HUES48 (cell line): ENCODE measurements at regions not wholly inside any gene's neighbourhood (a gene's known extent, or its start where the extent isn't known, plus 50 kb on each side); places are given as distances from the start of the nearest gene placed in this dataset.
A peak's percentile ranks its signal among the peaks of the same experiment; 100 is the strongest.
"Not testable (repeated sequence)": the region's sequence is repeated elsewhere in the genome, so short reads cannot be mapped to it uniquely, and the experiment has no call there.

Source experiments
- H3K27ac ChIP-seq: one replicate; pipeline ENCODE4 v1.7.0; 2013; ENCODE audit warnings: low read depth, low read length, inconsistent platforms
- H3K27me3 ChIP-seq: 2 replicates; pipeline ENCODE4 v1.6.1; 2013; ENCODE audit warnings: mild to moderate bottlenecking, low read length; ENCODE audit not compliant: control insufficient read depth, insufficient read depth
- H3K36me3 ChIP-seq: 2 replicates; pipeline ENCODE4 v1.6.1; 2013; ENCODE audit warnings: low read length; ENCODE audit not compliant: control insufficient read depth, insufficient read depth
- H3K4me1 ChIP-seq: 2 replicates; pipeline ENCODE4 v1.6.1; 2013; ENCODE audit warnings: mild to moderate bottlenecking, low read length; ENCODE audit not compliant: control insufficient read depth, insufficient read depth
- H3K4me3 ChIP-seq: 2 replicates; pipeline ENCODE4 v1.5.1; 2013; ENCODE audit warnings: mild to moderate bottlenecking, low read depth, low read length
- H3K9ac ChIP-seq: 2 replicates; pipeline ENCODE4 v1.6.1; 2013; ENCODE audit warnings: mild to moderate bottlenecking, low read depth, low read length, moderate library complexity
- H3K9me3 ChIP-seq: 2 replicates; pipeline ENCODE4 v1.6.1; 2013; ENCODE audit warnings: low read length; ENCODE audit not compliant: control insufficient read depth, insufficient read depth

DNA sequence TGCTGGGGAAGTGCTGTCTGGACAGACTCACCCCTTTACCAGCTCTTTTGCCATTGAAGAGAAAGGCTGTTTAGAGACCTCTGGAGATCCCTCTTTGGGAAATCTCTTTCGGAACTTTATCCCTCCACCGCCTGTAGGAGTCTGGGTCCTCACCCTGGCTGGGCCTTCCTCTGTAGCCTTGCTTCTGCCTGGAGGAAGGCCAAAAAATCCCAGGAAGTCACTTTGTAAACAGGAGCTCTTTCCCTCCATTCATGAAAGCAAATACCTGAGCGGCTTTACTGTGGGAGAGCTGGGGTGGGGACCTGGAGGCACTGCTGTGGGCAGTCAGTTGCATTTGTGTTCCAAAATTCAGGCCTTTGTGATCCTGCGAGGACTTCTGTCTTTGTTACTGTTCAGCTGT lies 126.2 kb downstream of the KLF6 start:
- Histone ChIP-seq H3K36me3 (no peaks in the 10 kb centered on the region), H3K27ac (peak overlapping the region; percentile 72), H3K4me3 (no peak overlapping the region), H3K9me3 (peaks cover 9% of the 10 kb centered on the region; the same call in 1 of the 2 replicates), H3K9ac (no peak overlapping the region), H3K27me3 (no peaks in the 10 kb centered on the region), H3K4me1 (peaks cover 9% of the 10 kb centered on the region; the same call in 1 of the 2 replicates)

DNA sequence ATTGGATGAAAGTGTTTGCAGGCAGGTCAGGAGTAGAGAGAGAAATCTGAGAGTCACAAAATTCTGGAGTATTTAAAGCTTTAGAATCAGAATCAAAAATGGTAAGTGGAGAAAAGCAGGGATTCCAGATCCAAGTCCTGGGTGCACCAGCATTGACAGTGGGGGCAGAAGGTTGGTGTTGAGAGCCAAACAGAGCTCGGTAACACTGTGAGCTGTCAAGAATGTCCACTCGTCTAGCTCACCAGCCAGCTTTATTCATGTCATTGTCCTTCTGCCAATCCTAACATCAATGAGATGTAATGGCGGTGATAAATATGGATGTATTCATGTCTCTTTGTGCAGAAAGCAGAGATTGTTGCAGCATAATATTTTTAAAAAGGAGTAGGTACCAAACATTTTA lies 128.8 kb downstream of the KLF6 start:
- Histone ChIP-seq H3K4me1 (peaks cover 9% of the 10 kb centered on the region; the same call in 1 of the 2 replicates), H3K27me3 (no peaks in the 10 kb centered on the region), H3K36me3 (no peaks in the 10 kb centered on the region), H3K9ac (no peak overlapping the region), H3K9me3 (peaks cover 7% of the 10 kb centered on the region; the same call in 1 of the 2 replicates), H3K27ac (no peak overlapping the region), H3K4me3 (no peak overlapping the region)

- Histone ChIP-seq H3K27me3 (no peaks in the 10 kb centered on the region), H3K36me3 (no peaks in the 10 kb centered on the region), H3K4me3 (no peak overlapping the region), H3K4me1 (peaks cover 9% of the 10 kb centered on the region; the same call in 1 of the 2 replicates), H3K9me3 (peaks cover 1% of the 10 kb centered on the region; the same call in 1 of the 2 replicates), H3K27ac (no peak overlapping the region), H3K9ac (no peak overlapping the region)
These were observed 129.5 kb downstream of the KLF6 start for GRCh38 chr10:3655528-3655927.

DNA sequence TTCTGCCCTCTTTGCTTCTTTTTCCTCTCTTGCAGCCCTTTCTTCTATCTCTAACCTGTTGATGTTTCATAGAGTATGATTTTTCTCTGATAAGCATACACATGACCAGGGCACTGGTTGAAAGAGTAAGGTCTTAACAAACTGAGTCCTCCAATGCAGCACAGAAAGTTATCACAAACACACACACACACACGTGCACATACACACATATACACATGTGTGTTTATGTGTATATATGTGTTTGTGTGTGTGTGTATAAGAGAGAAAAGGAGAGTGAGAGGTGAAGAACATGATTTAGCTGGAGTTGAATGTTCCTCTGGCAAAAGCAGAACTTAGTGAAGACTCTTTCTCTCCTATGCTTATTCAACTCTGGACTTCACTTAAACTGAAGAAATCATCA lies 130.0 kb downstream of the KLF6 start:
- Histone ChIP-seq H3K27ac (no peak overlapping the region), H3K4me1 (peaks cover 9% of the 10 kb centered on the region; the same call in 1 of the 2 replicates), H3K9ac (no peak overlapping the region), H3K36me3 (no peaks in the 10 kb centered on the region), H3K4me3 (no peak overlapping the region), H3K27me3 (no peaks in the 10 kb centered on the region), H3K9me3 (no peaks in the 10 kb centered on the region)

DNA sequence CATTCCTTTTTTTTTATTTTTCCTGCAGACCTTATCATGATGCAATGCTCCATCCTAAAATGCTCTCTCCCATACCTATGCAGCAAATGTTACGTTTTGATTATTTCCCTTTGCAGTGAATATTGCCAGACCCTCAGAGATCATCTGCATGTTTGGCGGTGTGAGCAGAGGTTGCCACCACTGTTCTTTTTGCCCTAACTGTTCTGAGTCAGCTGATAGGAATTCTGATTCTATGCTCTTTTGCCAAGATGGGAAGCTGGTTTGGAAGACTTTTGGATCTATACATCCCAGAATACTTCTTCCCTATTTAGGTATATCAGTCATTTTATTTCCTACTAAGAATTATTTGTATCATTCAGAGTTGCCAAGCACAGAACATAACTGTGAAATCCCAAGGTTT lies 130.5 kb downstream of the KLF6 start:
- Histone ChIP-seq H3K36me3 (no peaks in the 10 kb centered on the region), H3K27ac (no peak overlapping the region), H3K4me1 (peaks cover 9% of the 10 kb centered on the region; the same call in 1 of the 2 replicates), H3K4me3 (no peak overlapping the region), H3K9ac (no peak overlapping the region), H3K27me3 (no peaks in the 10 kb centered on the region), H3K9me3 (no peaks in the 10 kb centered on the region)

GRCh38 chr10:3653303-3653702 lies 131.7 kb downstream of the KLF6 start:
- H3K27ac ChIP-seq, H3K36me3 ChIP-seq, H3K27me3 ChIP-seq, H3K9ac ChIP-seq, H3K4me3 ChIP-seq, H3K4me1 ChIP-seq, H3K9me3 ChIP-seq: not testable (repeated sequence)

GRCh38 chr10:3652886-3653285 lies 132.1 kb downstream of the KLF6 start:
- Histone ChIP-seq H3K27ac (no peak overlapping the region), H3K27me3 (no peaks in the 10 kb centered on the region), H3K36me3 (no peaks in the 10 kb centered on the region), H3K9ac (no peak overlapping the region), H3K9me3 (no peaks in the 10 kb centered on the region), H3K4me1 (no peaks in the 10 kb centered on the region), H3K4me3 (no peak overlapping the region)

- Histone ChIP-seq H3K27me3 (no peaks in the 10 kb centered on the region), H3K27ac (no peak overlapping the region), H3K9ac (no peak overlapping the region), H3K4me3 (no peak overlapping the region), H3K4me1 (no peaks in the 10 kb centered on the region), H3K36me3 (no peaks in the 10 kb centered on the region), H3K9me3 (no peaks in the 10 kb centered on the region)
These were observed 132.9 kb downstream of the KLF6 start for GRCh38 chr10:3651969-3652653.

- no peak overlapping the region for H3K27ac ChIP-seq
- H3K4me3 ChIP-seq, result no peak overlapping the region
- H3K9me3 ChIP-seq, result no peaks in the 10 kb centered on the region
- no peaks in the 10 kb centered on the region for H3K4me1 ChIP-seq
- H3K27me3 ChIP-seq, result no peaks in the 10 kb centered on the region
- H3K36me3 ChIP-seq, result no peaks in the 10 kb centered on the region
- no peak overlapping the region for H3K9ac ChIP-seq
These were observed 136.4 kb downstream of the KLF6 start for GRCh38 chr10:3648576-3648975.

- H3K27ac ChIP-seq, result no peak overlapping the region
- H3K9ac ChIP-seq, result no peak overlapping the region
- no peaks in the 10 kb centered on the region for H3K9me3 ChIP-seq
These were observed 136.8 kb downstream of the KLF6 start for GRCh38 chr10:3648170-3648569.

DNA sequence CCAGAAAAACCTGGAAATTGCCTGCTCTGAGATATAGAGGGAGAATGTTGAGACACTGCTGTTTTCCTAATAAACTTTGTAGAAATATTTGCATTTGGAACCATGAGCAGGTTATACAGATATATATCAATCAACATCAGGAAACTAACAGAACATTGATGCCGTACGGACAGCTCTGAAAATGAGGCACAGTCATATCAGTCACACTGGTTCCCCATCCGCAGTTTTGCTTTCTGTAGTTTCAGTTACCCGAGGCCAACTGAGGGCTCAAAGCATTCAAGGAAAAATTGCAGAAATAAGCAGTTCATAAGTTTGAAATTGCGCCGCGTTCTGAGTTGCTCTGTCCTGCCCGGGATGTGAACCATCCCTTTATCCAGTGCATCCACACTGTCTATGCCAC lies 137.9 kb downstream of the KLF6 start:
- no peaks in the 10 kb centered on the region for H3K27me3 ChIP-seq
- no peaks in the 10 kb centered on the region for H3K4me1 ChIP-seq
- no peaks in the 10 kb centered on the region for H3K9me3 ChIP-seq
- H3K9ac ChIP-seq, result no peak overlapping the region
- no peak overlapping the region for H3K27ac ChIP-seq
- no peaks in the 10 kb centered on the region for H3K36me3 ChIP-seq
- no peak overlapping the region for H3K4me3 ChIP-seq

More at GRCh38 chr10:3648170-3648569, 136.8 kb downstream of the KLF6 start:
- no peaks in the 10 kb centered on the region for H3K36me3 ChIP-seq
- H3K27me3 ChIP-seq, result no peaks in the 10 kb centered on the region
- H3K4me3 ChIP-seq, result no peak overlapping the region
- H3K4me1 ChIP-seq, result no peaks in the 10 kb centered on the region
